Fibroblast of gingiva (primary cell): ENCODE measurements at regions not wholly inside any gene's neighbourhood (a gene's known extent, or its start where the extent isn't known, plus 50 kb on each side); places are given as distances from the start of the nearest gene placed in this dataset.
"Not testable (repeated sequence)": the region's sequence is repeated elsewhere in the genome, so short reads cannot be mapped to it uniquely, and the experiment has no call there.

Source experiments
- DNase-seq: peaks from one replicate; pipeline ENCODE4 v3.0.0-alpha.2; 2011; ENCODE audit warnings: low read depth

DNA sequence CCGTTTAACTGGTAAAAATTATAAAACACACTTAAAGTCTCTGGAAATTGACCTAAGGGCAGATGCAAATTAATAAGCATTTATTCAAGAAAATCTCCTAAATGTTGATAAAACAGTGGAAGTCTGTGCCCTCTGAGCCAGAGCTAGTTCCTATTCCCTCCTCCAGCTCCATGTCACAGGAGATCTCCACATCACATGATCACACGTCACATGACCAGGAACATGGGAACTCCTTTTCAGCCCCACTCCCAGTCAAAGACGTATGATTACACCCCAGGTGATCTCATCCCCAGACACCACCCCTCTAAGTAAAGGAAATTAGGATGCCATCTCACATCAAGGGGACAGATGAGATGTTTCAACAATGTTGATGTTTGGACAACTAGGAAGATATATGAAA lies 237.7 kb upstream of the FRG1 start:
- DNase-seq, result not testable (repeated sequence)

DNA sequence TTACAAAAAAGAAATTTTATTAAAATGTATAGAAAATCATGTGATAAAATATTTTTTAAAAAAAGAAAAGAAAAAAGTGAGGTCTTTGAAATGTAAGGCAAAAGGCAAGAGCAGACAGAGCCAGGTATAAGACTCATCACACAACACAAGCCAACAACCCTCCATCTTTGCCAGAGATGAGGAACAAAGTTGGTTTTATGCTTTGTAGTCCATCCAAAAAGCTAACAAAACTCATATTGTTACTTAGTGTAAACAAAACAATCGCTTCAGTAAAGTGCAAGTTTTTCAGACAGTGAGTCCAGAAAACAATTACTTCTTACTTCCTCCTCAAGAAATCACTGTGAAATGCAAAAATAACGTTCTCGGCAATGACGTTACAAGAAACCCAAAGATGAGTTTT lies 233.9 kb upstream of the FRG1 start:
- not testable (repeated sequence) for DNase-seq

DNA sequence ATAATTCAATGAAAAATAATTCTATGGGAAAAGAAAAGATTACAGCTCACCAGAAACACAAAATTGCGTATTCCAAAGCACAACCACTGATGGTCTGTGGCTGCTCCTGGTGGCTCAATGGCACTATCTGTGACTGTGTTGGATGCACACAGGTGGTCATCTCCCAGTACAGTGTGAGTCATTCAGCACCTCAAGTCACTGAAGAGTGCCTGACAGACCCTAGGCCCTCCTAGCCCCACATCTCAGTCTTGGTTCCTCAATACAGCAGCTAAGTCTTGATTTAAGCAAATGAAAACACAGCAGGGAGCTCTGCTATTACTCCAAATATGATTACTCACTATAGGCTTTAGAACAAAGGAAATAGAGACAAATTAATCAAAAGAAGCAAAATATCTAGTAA lies 233.4 kb upstream of the FRG1 start:
- not testable (repeated sequence) for DNase-seq

DNA sequence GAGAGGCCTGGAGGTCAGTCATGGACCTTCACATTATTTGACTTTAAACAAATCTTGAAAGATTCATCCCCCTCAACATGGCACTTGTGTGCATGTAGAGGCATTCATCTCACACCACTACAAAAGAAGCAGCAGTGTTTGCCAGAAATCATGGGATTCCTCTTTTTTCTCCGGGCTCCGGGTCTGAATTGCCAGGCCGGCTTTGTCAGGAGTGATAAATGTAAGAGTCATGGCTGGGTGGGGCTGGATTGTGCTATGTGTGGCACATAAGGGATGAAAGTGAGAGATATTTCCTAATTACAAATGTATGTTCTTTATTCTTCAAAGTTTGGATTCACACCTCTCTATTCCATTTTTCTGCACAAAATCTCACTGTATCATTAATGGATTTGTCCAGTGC lies 228.7 kb upstream of the FRG1 start:
- DNase-seq, result not testable (repeated sequence)

DNA sequence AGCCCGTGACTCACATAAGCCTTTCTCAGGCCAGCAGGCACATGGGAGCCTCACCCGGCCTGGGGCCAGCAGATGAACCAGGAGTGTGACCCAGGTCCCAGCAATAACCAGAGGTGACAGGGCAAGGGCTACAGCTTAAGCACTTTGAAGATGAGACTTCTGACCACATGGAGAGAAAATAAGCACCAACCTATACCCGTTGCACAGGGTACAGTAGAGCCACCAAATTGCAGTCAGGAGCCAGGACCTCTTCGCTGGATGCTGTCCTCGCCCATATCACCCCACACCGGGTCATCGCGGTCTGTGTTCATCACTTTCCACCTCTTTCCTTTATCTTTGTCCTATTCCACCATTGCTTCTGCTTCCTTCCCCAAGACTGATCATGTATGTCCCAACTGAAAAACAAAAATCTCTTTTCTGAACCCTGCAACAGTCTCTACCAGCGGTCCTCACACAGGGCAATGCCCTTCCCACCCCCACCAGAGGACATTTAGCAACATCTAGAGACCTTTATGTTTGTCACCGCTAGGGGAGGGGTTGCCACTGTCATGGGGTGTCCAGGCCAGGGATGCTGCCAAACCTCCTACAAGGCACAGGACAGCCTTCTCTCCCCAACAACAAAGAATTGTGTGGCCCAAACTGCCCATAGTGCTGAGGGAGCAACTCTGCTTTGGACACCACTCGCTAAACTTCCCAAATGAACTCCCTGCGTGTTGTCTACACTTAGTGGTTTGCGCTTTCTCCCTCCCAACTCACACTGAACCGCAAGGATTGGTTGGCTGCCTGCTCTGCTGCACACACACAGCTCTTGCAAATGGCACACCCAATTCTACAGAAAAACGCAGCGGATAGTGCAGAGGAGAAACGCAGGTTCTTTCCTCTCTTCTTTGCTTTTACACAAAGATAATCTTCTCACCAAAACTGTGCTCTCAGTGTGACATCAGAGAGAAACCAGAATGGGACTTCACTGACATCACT lies 219.4 kb upstream of the FRG1 start:
- not testable (repeated sequence) for DNase-seq

DNA sequence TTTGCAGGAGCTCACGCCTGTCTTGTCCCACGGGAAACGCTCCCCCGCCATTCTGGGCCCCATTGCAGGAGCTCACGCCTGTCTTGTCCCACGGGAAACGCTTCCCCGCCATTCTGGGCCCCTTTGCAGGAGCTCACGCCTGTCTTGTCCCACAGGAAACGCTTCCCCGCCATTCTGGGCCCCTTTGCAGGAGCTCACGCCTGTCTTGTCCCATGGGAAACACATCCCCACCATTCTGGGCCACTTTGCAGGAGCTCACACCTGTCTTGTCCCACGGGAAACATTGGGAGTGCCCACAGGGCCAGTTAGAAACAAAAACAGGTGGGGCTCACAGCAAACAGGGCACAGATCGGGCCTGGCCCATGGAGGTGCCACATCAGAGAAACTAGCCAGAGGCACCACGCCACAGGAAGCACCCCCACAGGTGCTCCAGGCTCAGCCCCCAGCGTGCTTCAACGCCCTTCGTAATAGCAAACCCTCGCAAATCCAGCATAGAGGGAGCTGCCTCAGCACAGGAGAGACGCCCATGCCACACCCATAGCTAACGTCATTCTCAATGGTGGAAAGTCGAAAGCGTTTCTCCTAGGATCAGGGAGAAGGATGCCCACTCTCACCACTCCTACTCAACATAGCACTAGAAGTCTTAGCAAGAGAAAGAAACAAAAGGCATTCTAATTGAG lies 218.2 kb upstream of the FRG1 start:
- not testable (repeated sequence) for DNase-seq

DNA sequence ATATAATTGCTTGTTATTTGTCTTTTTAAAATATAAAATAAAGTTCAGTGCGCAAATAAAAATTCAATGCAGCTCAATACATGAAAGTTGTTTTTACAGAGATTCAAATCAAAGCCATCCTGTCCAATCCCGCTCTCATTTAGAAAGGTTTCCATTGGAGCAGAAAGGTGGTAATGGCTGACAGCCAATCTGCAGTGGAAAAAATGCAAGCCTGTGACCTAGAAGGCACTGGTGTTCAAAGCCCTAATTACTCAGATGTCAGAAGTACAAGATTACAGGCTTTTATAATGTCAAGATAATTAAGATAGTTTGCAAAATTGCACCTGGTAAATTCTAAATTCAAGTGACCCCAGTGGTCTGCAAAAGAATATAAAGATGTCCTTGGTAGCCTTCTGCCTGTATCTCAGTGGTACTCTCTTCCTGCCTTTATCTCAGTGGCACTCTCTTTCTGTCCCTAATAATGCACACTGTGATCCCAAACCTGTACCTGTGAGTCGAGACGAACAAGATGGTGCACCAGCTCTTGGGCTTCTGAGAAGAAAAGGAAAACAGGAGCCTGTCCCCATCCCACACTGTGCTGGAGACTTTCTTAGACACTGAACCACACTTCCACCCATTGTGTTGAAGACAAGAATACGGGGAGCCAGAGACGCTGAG lies 212.6 kb upstream of the FRG1 start:
- DNase-seq, result not testable (repeated sequence)

DNA sequence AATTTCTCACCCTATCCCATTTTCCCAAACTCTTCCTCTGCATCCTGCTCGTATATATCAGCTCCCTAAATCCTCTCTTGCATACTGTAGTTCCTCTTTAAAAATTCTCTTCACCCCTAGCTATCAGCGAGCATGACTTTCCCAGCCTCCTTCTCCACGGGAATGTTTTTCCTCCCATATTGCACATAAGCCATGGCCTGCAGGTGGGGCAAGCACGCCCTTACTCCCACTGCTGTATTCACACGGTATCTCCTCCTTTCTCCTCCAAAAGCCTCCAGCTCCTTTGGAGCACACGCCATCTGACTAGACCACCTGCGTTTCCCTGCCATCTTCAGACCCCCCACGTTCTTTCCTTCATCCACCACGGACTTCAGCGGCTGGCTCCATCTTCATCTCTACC lies 208.7 kb upstream of the FRG1 start:
- DNase-seq, result not testable (repeated sequence)

DNA sequence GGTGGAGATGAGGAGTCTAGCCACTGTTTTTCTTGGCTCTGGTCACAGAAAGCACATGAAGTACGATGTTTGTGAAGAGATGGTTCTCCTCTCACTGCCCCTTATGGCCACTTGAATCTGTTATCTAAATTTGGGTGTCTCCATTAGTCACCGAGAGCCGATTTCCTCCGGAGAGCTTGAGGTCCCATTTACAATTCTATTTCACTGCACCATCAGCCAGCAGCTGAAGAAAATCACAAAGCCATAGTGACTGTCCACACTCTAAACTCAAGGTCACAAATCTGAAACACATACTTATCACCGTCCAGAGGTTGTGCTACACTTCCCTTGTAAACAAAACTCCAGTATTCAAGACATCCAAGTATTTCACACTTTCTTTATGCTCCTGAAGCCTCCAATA lies 207.2 kb upstream of the FRG1 start:
- DNase-seq, result not testable (repeated sequence)

DNA sequence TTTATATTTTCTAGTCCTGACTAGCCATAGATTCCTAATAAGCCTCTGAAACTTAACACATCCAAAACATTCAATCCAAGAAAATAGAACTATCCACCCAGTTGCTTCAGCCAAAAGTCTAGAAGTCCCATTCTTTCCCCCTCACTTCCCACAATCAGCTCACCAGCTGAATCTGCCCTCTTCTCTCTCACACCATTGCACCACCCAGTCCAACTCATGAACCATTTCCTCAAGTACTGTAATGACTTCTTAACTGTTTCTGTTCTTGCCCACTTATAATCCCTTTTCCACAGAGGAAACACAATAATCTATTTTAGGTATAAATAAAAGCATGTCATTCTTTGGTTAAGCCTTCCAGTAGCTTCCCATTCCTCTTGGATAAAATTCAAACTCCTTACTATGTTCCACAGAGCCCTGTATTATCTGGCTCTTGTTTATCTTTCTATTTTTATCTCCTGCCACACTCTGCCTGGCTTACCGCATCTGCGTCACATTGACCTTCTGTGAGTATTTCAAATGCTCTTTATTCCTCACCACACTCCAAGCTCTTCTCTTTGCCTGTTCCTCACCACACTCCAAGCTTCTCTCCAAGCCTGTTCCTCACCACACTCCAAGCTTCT lies 205.9 kb upstream of the FRG1 start:
- DNase-seq, result not testable (repeated sequence)

DNA sequence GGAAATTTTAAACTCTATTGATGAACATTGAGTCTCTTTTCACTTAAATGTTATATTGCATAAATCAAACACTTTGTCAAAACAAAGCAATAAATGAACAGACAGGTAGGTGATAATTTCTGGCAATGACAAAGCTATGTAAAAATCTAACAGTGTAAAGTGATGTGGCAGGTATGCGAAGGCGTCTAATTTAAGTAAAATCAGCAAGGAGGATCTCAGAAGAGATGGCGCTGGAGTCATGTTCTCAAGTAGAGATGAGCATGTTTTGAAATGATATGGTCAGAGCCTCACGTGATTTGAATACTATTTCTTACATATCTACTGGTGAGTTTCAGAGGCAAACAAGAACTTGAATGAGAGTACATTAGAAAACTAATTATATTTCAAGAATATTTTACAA lies 204.0 kb upstream of the FRG1 start:
- DNase-seq, result not testable (repeated sequence)

DNA sequence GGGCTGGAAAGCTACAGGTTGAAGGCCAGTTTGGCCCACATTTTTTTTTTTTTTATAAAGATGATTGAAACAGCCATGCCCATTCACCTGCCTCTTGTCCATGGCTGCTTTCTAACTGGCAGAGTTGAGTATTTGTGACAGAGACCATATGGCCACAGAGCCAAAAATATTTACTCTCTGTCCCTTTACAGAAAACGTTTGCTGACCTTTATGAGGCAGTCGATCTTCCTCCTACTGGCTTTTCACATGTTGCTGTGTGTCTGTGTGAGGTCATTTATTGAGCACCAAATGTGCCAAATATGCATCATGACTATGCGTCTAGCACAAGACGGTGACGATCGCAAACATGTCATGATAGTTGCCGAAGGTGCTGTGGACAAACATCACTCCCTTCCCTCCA lies 200.6 kb upstream of the FRG1 start:
- DNase-seq, result not testable (repeated sequence)

DNA sequence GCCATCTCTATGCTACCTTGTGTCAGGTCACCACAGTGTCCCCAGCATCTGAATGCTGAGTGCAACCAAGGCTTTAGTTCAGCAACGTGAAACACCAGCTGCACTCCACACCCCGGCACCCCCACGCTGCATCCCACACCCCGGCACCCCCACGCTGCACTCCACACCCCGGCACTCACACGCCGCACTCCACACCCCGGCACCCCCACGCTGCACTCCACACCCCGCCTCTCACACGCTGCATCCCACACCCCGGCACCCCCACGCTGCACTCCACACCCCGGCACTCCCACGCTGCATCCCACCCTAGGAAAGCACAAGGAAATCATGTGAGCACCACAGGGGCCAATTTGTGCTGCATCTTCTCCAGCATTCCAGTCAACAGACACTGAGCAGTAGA lies 199.8 kb upstream of the FRG1 start:
- DNase-seq, result no peak

DNA sequence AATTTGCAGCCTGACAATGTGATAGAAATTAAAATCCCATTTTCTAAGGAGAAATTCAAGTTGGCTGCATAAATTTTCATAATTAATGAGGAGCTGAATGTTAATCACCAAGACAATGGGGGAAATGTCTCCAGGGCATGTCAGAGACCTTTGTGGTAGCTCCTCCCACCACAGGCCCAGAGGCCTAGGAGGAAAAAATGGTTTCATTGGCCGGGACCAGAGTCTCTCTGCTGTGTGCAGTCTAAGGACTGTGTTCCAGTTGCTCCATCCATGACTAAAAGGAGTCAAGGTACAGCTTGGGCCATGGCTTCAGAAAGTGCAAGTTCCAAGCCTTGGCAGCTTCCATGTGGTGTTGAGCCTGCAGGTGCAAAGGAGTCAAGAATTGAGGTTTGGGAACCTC lies 187.6 kb upstream of the FRG1 start:
- DNase-seq, result not testable (repeated sequence)

DNA sequence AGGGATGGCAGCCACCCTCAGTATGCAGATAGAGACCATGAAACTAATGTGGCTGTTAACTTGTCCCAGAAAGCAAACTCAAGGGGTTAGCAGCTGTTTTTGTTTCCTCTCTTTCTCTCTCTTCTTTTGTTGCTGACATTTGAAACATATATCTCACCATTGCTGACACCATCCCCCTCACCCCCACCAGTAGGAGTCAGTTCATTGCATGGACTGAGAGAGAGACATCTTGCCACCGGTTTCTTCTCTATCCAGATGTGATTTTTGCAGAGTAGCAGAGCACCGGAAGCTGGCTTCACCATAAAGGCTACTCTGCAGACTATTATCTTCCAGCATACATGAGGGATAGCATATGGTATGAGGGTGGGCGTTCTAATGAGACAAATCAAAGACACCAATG lies 177.1 kb upstream of the FRG1 start:
- no peak for DNase-seq

DNA sequence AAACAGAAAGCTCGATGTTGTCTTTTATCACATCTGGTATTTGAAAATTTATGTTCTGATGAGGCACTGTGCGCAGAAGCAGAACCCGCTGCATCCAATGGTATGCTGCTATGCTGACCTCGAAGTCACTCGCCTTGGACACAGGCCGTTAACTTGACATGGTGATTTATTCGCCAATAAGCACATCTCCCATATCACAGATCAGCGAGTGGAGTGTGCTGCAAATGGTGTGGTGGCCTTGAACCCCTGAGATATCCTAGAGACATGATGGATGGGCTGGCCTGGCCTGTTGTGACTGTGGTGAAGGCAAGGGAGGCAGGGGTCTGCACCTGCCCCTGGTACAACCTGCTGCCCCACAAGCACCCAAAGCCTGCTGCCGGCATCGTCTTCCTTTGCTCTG lies 175.4 kb upstream of the FRG1 start:
- no peak for DNase-seq

DNA sequence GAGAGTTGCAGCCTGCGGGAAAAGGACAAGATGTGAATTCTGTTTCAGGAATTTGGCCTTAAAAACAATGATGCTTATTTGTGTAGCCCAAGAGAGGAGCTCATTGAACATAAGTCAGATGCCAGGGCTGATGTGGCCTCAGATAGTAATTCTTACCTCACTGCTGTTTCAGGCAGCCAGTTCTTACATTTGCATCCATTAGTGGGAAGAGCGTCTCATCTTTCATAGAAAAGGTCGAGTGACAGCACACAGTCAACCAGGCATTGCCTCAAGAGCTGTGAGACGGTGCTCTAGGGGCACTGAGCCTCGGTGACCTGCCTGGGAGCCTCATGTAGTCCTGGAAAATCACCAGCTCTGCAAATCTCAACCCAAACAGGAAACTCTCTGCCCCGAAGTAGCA lies 174.9 kb upstream of the FRG1 start:
- DNase-seq, result no peak

DNA sequence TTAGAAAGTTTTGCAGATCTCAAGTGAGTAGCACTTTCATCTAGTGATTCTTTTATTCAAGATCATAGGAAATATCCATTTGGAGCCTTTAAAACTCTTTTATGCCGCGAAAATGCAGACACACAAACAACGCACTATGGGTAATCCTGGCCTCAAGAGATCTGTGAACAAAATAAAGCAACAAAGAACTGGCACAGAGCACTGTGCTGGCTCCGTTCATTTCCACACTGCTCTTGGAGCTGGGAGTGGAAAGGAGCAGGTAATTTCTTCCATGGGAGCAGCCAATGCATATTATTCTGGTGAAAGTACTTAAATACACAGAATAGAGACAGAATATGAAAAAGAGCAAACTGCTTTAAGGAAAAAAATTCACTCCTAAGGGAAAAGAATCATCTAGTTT lies 172.7 kb upstream of the FRG1 start:
- DNase-seq, result no peak

DNA sequence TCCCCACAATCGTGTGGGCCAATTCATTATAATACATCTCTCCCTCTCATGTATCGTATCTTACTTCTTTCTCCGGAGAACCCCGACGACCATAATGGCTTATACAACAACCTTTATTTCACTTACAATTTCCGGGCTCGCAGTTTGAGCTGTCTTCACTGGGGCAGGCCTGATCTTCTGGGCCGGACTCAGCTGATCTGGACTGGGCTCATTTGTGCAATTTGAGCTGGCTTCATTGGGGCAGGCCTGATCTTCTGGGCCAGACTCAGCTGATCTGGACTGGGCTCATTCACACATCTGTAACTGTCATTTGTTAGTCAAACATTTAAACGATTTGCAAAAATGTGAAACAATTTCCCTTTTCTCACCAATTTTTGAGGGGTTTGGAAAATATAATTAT lies 171.5 kb upstream of the FRG1 start:
- no peak for DNase-seq

DNA sequence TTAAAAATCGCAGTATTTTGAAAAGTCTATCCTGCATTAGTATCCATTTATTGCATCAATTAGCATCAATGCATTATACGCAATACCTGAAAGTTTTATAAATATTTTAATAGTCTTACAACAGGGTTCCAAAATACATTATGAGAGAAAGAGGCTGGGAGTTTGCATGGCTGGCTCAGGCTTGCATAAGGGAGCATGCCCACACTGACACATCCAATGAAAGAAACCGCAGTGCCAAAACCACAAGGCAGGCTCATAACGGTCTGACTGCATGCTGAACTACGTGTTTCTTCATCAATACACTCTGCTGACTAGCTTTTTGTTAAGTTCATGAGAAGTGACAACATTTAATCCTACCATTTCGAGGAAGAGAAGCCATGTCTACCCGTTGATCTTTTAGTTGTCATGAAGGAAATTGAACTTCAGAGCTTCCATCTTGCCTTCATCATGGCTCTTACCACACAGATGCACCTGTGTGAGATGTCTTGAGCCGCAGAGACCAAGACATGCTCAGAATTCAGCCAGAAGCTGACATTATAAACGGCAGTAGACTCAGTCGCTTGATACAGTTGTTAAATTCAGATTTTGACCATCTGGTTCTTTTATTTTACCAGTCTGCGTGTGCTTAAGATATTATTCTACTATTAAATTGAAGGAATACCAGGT lies 168.8 kb upstream of the FRG1 start:
- no peak for DNase-seq

DNA sequence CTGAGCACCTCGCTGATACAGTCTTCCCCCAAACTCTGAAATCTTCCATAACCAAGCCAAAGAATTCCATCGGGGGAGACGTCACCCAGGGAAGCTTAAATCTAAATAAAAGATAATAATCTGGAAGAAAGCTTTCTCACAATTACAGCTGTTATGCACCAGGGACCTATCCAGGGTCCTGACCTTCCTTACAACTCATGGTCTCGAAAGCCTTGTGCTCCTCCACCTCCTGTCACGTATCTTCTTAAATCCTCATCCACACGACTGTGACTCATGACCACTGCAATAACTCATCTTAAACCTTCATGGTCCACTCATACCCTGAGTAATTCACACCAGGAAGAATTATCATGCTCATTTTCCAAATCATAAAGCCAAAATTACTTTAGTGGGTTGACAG lies 166.8 kb upstream of the FRG1 start:
- no peak for DNase-seq
